RWPE1 (cell line): ENCODE measurements at regions not wholly inside any gene's neighbourhood (a gene's known extent, or its start where the extent isn't known, plus 50 kb on each side); places are given as distances from the start of the nearest gene placed in this dataset.
A peak's percentile ranks its signal among the peaks of the same experiment; 100 is the strongest.

Experiments used
- CTCF ChIA-PET: fragments of 350-600 bp; sonication (Branson Sonifier 250); formaldehyde crosslinking; extraction: SDS; loops from one replicate; lab custom pipeline; 2021; lab: Yijun Ruan, JAX
- POLR2A ChIA-PET: fragments of 400-600 bp; formaldehyde crosslinking; extraction: SDS; loops from one replicate; lab custom pipeline; 2020; ENCODE audit warnings: antibody characterized with exemption; ENCODE audit not compliant: low non-redundant PET; lab: Yijun Ruan, JAX
- DNase-seq: peaks from one replicate; pipeline ENCODE4 v3.0.0; 2012; ENCODE audit warnings: low spot score
- H3K27ac ChIP-seq: fragments of 450-650 bp; 2 replicates; pipeline ENCODE4 v1.5.1; 2017
- TF ChIP-seq, protein P1 (sequence below): fragments of 450-650 bp; conservative IDR thresholded peaks from 2 replicates; pipeline ENCODE4 v1.5.1; 2017; ENCODE audit warnings: low read depth, mild to moderate bottlenecking

DNA sequence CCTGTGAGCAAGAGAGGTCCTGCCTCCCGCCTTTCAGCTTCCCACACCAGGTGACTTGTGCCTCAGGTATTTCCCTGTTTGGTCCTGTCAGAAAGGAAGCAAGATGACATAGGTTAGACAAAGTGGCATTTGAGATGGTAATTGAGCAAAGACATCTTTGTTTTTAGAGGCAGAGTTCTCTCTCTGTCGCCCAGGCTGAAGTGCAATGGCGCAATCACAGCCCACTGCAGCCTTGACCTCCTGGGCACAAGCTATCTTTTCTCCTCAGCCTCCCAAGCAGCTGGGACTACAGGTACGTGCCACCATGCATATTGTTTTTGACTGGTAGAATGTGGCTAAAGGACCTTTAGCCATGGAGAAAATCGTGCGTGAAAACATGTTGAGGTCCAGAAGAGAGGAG is 339.1 kb downstream of the FGF9 start:
- CTCF ChIA-PET, result no interaction called here

DNA sequence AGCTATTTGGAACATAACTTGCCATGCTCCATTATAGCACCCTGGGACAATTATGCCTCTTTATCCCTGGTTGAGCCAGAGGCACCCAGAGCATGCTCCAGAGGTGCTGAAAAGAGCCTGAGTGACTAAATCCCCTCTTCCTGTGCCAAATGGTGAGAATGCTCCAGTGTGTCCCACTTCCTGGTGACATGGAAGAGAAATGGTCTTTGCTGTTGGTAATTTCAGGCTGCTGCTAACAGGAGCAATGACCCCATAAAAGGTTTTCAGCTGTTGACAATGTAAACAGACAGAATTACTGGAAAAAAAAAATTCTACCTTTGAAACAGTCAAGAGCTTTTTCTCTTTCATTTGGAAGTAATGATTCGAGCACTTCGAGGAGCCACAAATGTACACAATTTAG is 341.8 kb downstream of the FGF9 start:
- CTCF ChIA-PET, result no interaction called here
- H3K27ac ChIP-seq, result no peak overlapping the region
- DNase-seq, result no peak
- TF ChIP-seq, protein P1, sequence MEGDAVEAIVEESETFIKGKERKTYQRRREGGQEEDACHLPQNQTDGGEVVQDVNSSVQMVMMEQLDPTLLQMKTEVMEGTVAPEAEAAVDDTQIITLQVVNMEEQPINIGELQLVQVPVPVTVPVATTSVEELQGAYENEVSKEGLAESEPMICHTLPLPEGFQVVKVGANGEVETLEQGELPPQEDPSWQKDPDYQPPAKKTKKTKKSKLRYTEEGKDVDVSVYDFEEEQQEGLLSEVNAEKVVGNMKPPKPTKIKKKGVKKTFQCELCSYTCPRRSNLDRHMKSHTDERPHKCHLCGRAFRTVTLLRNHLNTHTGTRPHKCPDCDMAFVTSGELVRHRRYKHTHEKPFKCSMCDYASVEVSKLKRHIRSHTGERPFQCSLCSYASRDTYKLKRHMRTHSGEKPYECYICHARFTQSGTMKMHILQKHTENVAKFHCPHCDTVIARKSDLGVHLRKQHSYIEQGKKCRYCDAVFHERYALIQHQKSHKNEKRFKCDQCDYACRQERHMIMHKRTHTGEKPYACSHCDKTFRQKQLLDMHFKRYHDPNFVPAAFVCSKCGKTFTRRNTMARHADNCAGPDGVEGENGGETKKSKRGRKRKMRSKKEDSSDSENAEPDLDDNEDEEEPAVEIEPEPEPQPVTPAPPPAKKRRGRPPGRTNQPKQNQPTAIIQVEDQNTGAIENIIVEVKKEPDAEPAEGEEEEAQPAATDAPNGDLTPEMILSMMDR, result no peak
- POLR2A ChIA-PET, result no interaction called here

More for the DNA sequence above, 339.1 kb downstream of the FGF9 start:
- no peak for DNase-seq
- TF ChIP-seq, protein P1, result no peak
- no peak overlapping the region for H3K27ac ChIP-seq
- POLR2A ChIA-PET, result no interaction called here

DNA sequence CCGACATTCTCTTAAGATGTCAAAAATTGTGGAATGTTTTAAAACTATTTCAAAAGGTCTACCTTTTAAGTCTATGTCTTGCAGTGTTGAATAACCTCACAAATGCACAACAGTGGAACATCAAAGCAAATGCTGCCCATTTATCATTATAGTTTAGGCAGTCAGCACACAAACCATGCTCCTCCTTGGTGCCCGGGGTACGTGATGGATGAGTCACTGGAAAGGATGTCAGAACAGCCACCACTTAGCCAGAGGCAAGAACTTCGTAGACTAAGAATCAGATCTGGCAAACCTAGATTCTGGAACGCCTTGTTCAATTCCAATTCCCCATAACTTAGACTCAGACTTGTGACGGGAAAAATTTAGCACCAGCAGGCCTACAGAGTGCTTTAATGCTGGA is 343.6 kb downstream of the FGF9 start:
- POLR2A ChIA-PET, result no interaction called here
- peak; percentile 26 for DNase-seq
- CTCF ChIA-PET, result no interaction called here
- H3K27ac ChIP-seq, result no peak overlapping the region
- TF ChIP-seq, protein P1, result no peak

DNA sequence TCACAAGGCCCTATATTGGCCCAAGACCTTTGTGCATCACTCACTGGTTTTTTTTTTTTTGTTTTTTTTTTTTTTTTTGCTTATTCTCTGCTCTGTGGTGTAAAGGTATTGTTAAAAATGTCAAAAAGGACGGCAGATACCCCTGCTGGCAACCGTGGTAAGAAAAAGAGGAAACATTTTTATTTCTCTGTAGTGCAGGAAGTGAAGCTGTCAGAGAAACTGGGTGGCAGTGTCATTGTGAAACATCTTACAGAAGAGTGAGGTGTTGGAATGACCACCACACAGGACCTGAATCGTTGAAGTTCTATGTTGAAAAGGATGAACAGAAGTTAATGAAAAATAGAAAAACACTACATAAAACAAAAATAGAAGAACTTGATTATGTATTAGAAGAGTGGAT is 346.4 kb downstream of the FGF9 start:
- DNase-seq, result no peak
- TF ChIP-seq, protein P1, result no peak
- POLR2A ChIA-PET, result no interaction called here
- CTCF ChIA-PET, result no interaction called here
- H3K27ac ChIP-seq, result no peak overlapping the region

- TF ChIP-seq, protein P1, result no peak
- CTCF ChIA-PET, result no interaction called here
Measured at GRCh38 chr13:22018076-22018835, 347.4 kb downstream of the FGF9 start.

GRCh38 chr13:22018836-22019210 is 347.9 kb downstream of the FGF9 start:
- no peak overlapping the region for H3K27ac ChIP-seq
- POLR2A ChIA-PET, result no interaction called here
- no peak for DNase-seq
- CTCF ChIA-PET, result no interaction called here
- TF ChIP-seq, protein P1, result no peak

More at GRCh38 chr13:22018076-22018835, 347.4 kb downstream of the FGF9 start:
- DNase-seq, result no peak
- POLR2A ChIA-PET, result no interaction called here
- no peak overlapping the region for H3K27ac ChIP-seq
